ENCODE measurements at regions not wholly inside any gene's neighbourhood (a gene's known extent, or its start where the extent isn't known, plus 50 kb on each side); places are given as distances from the start of the nearest gene placed in this dataset.
"Not testable (repeated sequence)": the region's sequence is repeated elsewhere in the genome, so short reads cannot be mapped to it uniquely, and the experiment has no call there.

- no peak for DNase-seq
These were observed 226.5 kb downstream of the GATA3 start for GRCh38 chr10:8280946-8281345.

- DNase-seq, result no peak
These were observed 227.9 kb downstream of the GATA3 start for GRCh38 chr10:8282340-8282739.

- no peak for DNase-seq
These were observed 228.8 kb downstream of the GATA3 start for GRCh38 chr10:8283166-8283905.

- DNase-seq, result no peak
These were observed 229.5 kb downstream of the GATA3 start for GRCh38 chr10:8283986-8284385.

GRCh38 chr10:8285970-8286369 lies 231.5 kb downstream of the GATA3 start:
- not testable (repeated sequence) for DNase-seq

- no peak for DNase-seq
These were observed 234.1 kb downstream of the GATA3 start for GRCh38 chr10:8288600-8288999.

GRCh38 chr10:8289186-8289924 lies 234.9 kb downstream of the GATA3 start:
- no peak for DNase-seq

- no peak for DNase-seq
These were observed 240.3 kb downstream of the GATA3 start for GRCh38 chr10:8294779-8295178.

GRCh38 chr10:8295311-8295710 lies 240.8 kb downstream of the GATA3 start:
- DNase-seq, result no peak

- no peak for DNase-seq
These were observed 241.7 kb downstream of the GATA3 start for GRCh38 chr10:8296090-8296733.

- DNase-seq, result no peak
These were observed 242.2 kb downstream of the GATA3 start for GRCh38 chr10:8296734-8297101.

- no peak for DNase-seq
These were observed 242.6 kb downstream of the GATA3 start for GRCh38 chr10:8297107-8297506.

- DNase-seq, result no peak
These were observed 243.5 kb downstream of the GATA3 start for GRCh38 chr10:8297959-8298358.

- no peak for DNase-seq
These were observed 244.5 kb downstream of the GATA3 start for GRCh38 chr10:8298896-8299570.

- no peak for DNase-seq
These were observed 246.4 kb downstream of the GATA3 start for GRCh38 chr10:8300925-8301324.

GRCh38 chr10:8301333-8301732 lies 246.8 kb downstream of the GATA3 start:
- no peak for DNase-seq

- DNase-seq, result no peak
These were observed 247.3 kb downstream of the GATA3 start for GRCh38 chr10:8301831-8302230.

- DNase-seq, result no peak
These were observed 248.1 kb downstream of the GATA3 start for GRCh38 chr10:8302565-8302964.

- no peak for DNase-seq
These were observed 250.4 kb downstream of the GATA3 start for GRCh38 chr10:8304861-8305260.

GRCh38 chr10:8305876-8306652 lies 251.6 kb downstream of the GATA3 start:
- DNase-seq, result peak in 1 of 51 donors; percentile 42

GRCh38 chr10:8306685-8307364 lies 252.3 kb downstream of the GATA3 start:
- peak in 1 of 51 donors; percentile 40 for DNase-seq
